Fibroblast of skin of left biceps (primary cell): ENCODE measurements at regions not wholly inside any gene's neighbourhood (a gene's known extent, or its start where the extent isn't known, plus 50 kb on each side); places are given as distances from the start of the nearest gene placed in this dataset.
"Not testable (repeated sequence)": the region's sequence is repeated elsewhere in the genome, so short reads cannot be mapped to it uniquely, and the experiment has no call there.

Experiments
- DNase-seq, 2 experiments: peaks; one replicate each; pipeline ENCODE4 v3.0.0-alpha.2; 2013; ENCODE audit warnings: low read depth in 2 of 2

- no peak for DNase-seq
Measured at GRCh38 chr12:84069198-84069597, 843.4 kb downstream of the SLC6A15 start.

GRCh38 chr12:84058136-84058535 is 854.5 kb downstream of the SLC6A15 start:
- DNase-seq: no peak

GRCh38 chr12:84054811-84055210 is 857.8 kb downstream of the SLC6A15 start:
- DNase-seq: no peak

DNA sequence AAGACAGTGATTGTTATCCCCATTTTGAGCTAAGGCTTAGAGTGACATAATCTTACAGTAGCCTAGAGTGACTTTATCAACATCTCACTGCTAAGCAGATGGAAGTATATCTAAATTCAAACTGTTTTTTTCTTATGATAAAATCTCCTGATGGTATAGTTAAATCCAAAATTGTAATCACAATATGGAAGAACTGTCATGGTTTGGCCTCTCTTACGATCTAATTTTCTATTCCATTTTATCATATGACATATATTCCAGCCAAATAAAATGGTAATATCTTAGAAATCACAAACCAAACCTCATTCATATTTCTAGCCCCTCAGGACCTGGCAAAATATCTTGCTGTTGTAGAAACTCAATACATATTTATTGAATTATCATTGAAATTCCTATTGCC is 864.7 kb downstream of the SLC6A15 start:
- DNase-seq: no peak

GRCh38 chr12:84046859-84047258 is 865.7 kb downstream of the SLC6A15 start:
- DNase-seq: no peak

DNA sequence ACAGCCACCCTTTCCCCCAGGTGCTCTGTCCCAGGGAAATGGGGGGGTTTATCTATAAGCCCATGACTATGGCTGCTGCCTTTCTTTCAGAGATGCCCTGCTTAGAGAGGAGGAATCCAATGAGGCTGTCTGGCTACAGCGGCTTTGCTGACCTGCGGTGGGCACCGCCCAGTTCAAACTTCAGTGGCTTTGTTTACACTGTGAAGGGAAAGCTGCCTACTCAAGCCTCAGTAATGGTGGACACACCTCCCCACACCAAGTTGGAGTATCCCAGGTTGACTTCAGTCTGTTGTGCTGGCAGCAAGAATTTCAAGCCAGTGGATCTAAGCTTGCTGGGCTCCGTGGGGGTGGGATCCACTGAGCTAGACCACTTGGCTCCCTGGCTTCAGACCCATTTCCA is 869.2 kb downstream of the SLC6A15 start:
- no peak for DNase-seq

DNA sequence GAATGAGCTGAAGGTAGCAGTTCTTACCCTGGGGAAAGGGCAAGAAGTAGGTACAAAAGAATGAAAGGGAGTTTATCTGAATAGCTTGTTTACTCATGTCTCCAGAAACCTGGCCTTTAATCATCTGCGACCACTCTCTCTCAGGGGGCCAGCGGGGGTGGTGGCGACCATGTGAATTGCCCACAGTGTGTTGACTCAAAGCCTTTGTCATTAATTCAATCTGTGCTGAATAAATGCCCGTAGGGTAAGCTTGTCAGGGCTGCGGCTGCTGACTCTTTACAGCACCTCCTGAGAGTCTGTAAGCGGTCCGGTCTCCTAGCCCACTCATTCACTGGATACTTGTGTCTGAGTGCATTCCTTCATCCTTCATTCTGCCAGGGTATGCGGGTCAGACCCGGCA is 874.4 kb downstream of the SLC6A15 start:
- DNase-seq: no peak

GRCh38 chr12:84036912-84037311 is 875.7 kb downstream of the SLC6A15 start:
- no peak for DNase-seq

GRCh38 chr12:84035766-84036165 is 876.8 kb downstream of the SLC6A15 start:
- DNase-seq: no peak

GRCh38 chr12:84034871-84035270 is 877.7 kb downstream of the SLC6A15 start:
- DNase-seq: no peak

DNA sequence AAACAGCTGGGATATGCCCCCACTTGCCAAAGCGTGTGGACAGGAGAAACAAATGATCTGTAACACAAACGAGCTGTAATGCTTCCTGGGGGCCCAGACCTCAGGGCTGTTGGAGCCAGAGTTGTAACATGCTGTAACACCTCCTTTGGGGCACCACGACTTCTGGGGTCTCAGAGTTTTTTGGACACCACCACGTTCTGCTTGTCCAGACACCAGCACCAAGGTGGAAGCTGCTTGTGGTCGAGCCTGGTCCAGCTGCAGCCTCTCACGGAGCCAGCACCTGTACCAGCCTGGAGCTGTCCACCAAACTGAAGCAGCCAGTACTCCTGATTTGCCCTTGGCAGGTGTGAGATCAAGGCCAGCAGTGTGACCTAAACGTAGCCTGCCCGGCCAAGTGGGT is 879.4 kb downstream of the SLC6A15 start:
- no peak for DNase-seq

DNA sequence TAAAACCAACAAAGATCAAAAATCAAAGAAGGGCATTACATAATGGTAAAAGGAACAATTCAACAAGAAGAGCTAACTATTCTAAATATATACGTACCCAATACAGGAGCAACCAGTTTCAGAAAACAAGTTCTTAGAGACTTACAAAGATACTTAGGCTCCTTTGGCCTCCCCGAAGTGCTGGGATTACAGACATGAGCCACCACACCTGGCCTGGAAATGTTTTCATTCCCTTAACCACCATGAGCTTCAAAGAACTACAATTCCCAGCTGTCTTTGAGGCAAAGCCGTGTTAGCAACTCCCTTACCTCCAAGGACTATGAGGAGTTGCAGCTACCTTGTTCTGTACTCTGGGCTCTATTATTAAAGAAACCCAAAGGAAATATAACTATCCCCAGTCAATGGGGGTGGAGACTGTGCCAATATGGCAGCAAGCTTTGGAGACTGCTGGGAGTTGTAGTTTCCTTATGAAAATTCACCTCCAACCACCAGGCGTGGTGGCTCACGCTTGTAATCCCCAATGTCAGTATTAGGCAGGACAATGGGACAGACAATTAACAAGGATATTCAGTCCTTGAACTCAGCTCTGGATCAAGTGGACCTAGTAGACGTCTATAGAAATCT is 893.9 kb downstream of the SLC6A15 start:
- not testable (repeated sequence) for DNase-seq

GRCh38 chr12:84016956-84017355 is 895.6 kb downstream of the SLC6A15 start:
- DNase-seq: no peak

DNA sequence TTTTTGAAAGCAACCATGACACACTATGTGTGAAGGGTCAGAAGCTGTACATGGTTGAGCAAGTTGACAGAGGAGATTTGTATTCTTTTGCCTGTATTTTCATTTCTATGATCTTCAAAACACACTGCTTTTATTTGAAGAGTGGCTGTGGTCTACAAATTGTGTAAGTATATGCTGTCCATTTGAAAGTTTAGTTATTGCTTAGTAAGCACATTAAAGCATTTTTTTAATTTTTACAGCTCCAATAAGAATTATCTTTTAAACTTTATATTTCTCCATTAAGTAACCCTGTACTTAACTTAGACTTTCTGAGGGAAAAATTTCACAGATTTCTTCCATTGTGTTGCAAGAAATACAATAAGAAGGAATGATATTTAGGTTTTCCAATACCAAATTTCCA is 915.2 kb downstream of the SLC6A15 start:
- no peak for DNase-seq

DNA sequence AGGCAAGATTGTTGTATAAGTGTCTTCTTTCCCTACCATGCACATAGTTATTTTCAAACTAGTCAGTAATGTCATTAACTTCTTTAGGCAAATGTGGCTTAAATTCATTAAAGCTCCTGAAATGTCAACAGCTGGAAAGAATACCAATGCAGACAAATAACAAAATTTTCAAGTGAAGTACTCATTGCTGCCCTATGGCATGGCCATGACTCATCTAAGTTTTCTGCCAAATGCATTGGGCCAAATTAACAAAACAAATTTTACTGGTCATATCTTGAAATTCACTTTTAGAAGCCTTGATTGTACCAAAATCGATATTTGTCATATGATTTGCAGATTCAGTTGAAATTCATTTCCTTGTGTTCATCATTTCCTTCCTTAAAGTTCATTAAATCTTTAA is 915.9 kb downstream of the SLC6A15 start:
- DNase-seq: no peak

GRCh38 chr12:83985084-83985483 is 927.5 kb downstream of the SLC6A15 start:
- no peak for DNase-seq

- no peak for DNase-seq
Measured at GRCh38 chr12:83980398-83980797, 932.2 kb downstream of the SLC6A15 start.

DNA sequence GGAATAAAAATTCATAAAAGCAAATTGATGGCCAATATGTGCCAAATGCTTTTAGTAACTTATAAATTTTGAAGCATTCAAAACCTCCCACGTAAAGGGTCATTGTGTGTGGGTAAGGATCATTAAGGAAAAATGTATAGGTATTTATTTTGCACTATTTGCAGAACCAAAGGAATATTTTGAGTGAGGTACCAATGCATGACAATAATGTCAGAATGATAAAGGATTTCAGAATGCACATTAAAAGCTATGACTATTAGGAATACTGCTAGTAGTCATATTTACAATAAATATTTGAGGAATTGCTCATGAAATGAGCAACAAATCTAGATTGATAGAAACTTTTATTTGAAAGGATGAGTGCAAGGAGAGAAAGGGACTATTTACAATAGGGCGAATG is 932.8 kb downstream of the SLC6A15 start:
- no peak for DNase-seq

GRCh38 chr12:83971781-83972180 is 940.8 kb downstream of the SLC6A15 start:
- DNase-seq: no peak

DNA sequence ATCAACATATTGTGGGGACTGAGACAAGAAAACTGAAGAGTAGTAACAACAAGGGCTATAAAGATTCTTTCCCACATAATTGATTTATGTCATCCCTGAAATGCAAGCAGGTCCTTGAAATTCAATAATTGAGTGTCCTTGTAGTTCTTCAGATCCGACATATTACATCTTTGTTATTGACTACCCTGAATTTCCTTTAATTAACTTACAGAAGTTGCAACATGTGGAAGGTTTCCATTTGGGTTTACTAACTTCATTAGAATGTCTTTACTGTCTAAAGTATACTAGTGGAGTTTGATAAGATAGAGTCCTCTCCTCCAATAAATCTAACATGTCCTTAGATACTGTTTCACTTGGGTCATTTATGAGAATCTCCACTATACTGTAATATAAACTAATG is 951.8 kb downstream of the SLC6A15 start:
- DNase-seq: no peak

DNA sequence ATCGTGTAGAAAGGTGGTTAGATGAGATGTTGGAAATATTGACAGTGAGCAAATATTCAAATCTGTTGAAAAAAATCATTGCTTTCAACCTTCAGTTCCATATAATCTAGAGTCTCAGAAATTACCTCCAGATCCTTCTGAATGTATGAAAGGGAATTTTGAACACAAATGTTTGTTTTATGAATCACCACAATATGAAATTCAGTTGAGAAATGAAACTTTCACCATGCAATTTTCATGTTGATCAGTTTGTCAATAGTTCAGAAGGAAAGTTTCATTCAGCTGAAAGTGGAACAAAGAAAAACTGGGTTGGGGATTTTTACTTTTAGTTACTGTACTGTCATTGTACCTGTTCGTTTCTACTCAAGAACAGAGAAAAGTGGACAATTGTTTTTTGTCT is 953.6 kb downstream of the SLC6A15 start:
- DNase-seq: no peak

DNA sequence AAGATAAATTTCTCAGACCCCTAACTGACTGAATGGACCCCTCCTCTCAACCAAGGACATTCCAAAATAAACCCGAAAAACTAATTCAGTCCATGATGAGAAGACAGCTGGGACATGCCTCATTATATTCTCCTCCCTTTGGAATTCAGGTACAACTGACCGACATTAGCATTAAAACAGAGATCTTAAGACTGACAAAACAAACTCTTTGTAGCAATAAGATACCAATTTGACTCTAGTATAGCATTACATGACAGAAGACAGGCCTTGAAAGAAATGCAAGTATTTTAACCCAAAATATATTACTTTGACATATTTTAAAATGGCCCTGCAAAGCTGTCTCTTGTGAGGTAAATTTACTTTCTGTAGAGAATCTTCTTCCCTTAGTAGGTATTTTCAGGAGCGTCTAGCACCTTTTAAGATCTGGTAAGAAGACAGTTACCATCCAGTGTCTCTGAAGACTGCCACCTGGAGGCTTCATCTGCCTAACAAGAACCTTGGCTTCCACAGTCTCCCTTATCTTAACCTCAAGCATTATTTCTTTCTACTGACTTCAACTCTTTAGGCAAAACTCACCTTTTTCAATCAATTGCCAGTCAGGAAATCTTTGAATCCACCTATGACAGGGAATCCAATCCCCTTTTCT is 957.5 kb downstream of the SLC6A15 start:
- DNase-seq: no peak

GRCh38 chr12:83954071-83954789 is 958.4 kb downstream of the SLC6A15 start:
- DNase-seq: no peak
